Peyer's patch (tissue), 4 donors: ENCODE measurements at regions not wholly inside any gene's neighbourhood (a gene's known extent, or its start where the extent isn't known, plus 50 kb on each side); places are given as distances from the start of the nearest gene placed in this dataset.

Experiments used
- DNase-seq, 3 donors: peaks; one replicate each; pipeline ENCODE4 v3.0.0-alpha.2; 2017 to 2019
- H3K27ac ChIP-seq, 4 donors: fragments of 200-600 bp; sonication (generic); one replicate each; pipeline ENCODE4 v1.5.1; 2016 to 2019
- H3K27me3 ChIP-seq, 2 donors: fragments of 200-600 bp; sonication (generic); one replicate each; pipeline ENCODE4 v1.5.1; 2019
- H3K36me3 ChIP-seq, 3 donors: fragments of 200-600 bp; sonication (generic); one replicate each; pipeline ENCODE4 v1.5.1; 2016 to 2019
- H3K4me1 ChIP-seq, 4 donors: fragments of 200-600 bp; sonication (generic); one replicate each; pipeline ENCODE4 v1.5.1; 2016 to 2019
- H3K4me3 ChIP-seq, 4 donors: fragments of 200-600 bp; sonication (generic); 1 replicate in 3 of 4; 2 replicates in 1 of 4; pipeline ENCODE4 v1.5.1; 2016 to 2019; ENCODE audit warnings: mild to moderate bottlenecking in 1 of 4
- H3K9me3 ChIP-seq, 4 donors: fragments of 200-600 bp; sonication (generic); one replicate each; pipeline ENCODE4 v1.5.1; 2016 to 2019; ENCODE audit warnings: mild to moderate bottlenecking in 1 of 4
- CTCF ChIP-seq, 6 experiments: fragments of 450-650 bp in 4 of 6; fragments of 200-600 bp in 2 of 6; sonication (generic) in 1 of 6; IDR thresholded peaks; one replicate each; pipeline ENCODE4 v1.5.1; 2017 to 2019; ENCODE audit warnings: antibody characterized with exemption in 6 of 6, mild to moderate bottlenecking in 3 of 6, moderate library complexity in 1 of 6
- POLR2A ChIP-seq, 2 donors: fragments of 450-650 bp; IDR thresholded peaks; one replicate each; pipeline ENCODE4 v1.5.1; 2017; ENCODE audit warnings: antibody characterized with exemption in 2 of 2, mild to moderate bottlenecking in 2 of 2, moderate library complexity in 2 of 2

- Histone ChIP-seq H3K4me1 (no peaks in the 10 kb centered on the region), H3K4me3 (no peak overlapping the region), H3K27me3 (no peaks in the 10 kb centered on the region), H3K27ac (no peak overlapping the region), H3K9me3 (no peaks in the 10 kb centered on the region), H3K36me3 (no peaks in the 10 kb centered on the region)
- DNase-seq: no peak
- TF ChIP-seq CTCF (IDR thresholded peaks at IDR 0.05) (no peak), POLR2A (IDR thresholded peaks at IDR 0.05) (no peak)
Observed at GRCh38 chr1:213330281-213330680, 279.2 kb downstream of the RPS6KC1 start.

GRCh38 chr1:213331631-213332175 is 280.7 kb downstream of the RPS6KC1 start:
- Histone ChIP-seq H3K9me3 (no peaks in the 10 kb centered on the region), H3K4me3 (no peak overlapping the region), H3K27ac (no peak overlapping the region), H3K4me1 (no peaks in the 10 kb centered on the region), H3K36me3 (no peaks in the 10 kb centered on the region), H3K27me3 (no peaks in the 10 kb centered on the region)
- TF ChIP-seq POLR2A (IDR thresholded peaks at IDR 0.05) (no peak), CTCF (IDR thresholded peaks at IDR 0.05) (no peak)
- DNase-seq: no peak

GRCh38 chr1:213332491-213332890 is 281.4 kb downstream of the RPS6KC1 start:
- Histone ChIP-seq H3K9me3 (no peaks in the 10 kb centered on the region), H3K27me3 (no peaks in the 10 kb centered on the region), H3K4me1 (no peaks in the 10 kb centered on the region), H3K27ac (no peak overlapping the region), H3K36me3 (no peaks in the 10 kb centered on the region), H3K4me3 (no peak overlapping the region)
- DNase-seq: no peak
- TF ChIP-seq CTCF (IDR thresholded peaks at IDR 0.05): no peak
- TF ChIP-seq POLR2A (IDR thresholded peaks at IDR 0.05): no peak

GRCh38 chr1:213333121-213333520 is 282.1 kb downstream of the RPS6KC1 start:
- H3K27ac ChIP-seq: no peak overlapping the region
- H3K9me3 ChIP-seq: no peaks in the 10 kb centered on the region
- H3K36me3 ChIP-seq: no peaks in the 10 kb centered on the region
- TF ChIP-seq CTCF (IDR thresholded peaks at IDR 0.05): no peak
- no peak for TF ChIP-seq POLR2A (IDR thresholded peaks at IDR 0.05)
- H3K4me1 ChIP-seq: no peaks in the 10 kb centered on the region
- no peak overlapping the region for H3K4me3 ChIP-seq
- H3K27me3 ChIP-seq: no peaks in the 10 kb centered on the region
- no peak for DNase-seq

- no peak overlapping the region for H3K27ac ChIP-seq
- no peaks in the 10 kb centered on the region for H3K36me3 ChIP-seq
- TF ChIP-seq CTCF (IDR thresholded peaks at IDR 0.05) (no peak), POLR2A (IDR thresholded peaks at IDR 0.05) (no peak)
- H3K4me1 ChIP-seq: no peaks in the 10 kb centered on the region
- no peak for DNase-seq
- no peak overlapping the region for H3K4me3 ChIP-seq
- H3K27me3 ChIP-seq: no peaks in the 10 kb centered on the region
- no peaks in the 10 kb centered on the region for H3K9me3 ChIP-seq
Observed at GRCh38 chr1:213335084-213335483, 284.0 kb downstream of the RPS6KC1 start.
